Activated CD4-positive, alpha-beta T cell treated with anti-CD3 and anti-CD28 coated beads, Interleukin-2, amount 10 ng/mL, durations not matched to agents 7 days and 5 days (primary cell): ENCODE measurements at regions not wholly inside any gene's neighbourhood (a gene's known extent, or its start where the extent isn't known, plus 50 kb on each side); places are given as distances from the start of the nearest gene placed in this dataset.

Source experiments
- CTCF ChIA-PET: fragments of 350-600 bp; sonication (Branson Sonifier 250); formaldehyde crosslinking; loops from one replicate; lab custom pipeline; 2021; ENCODE audit warnings: antibody characterized with exemption; lab: Charles Lee
- POLR2A ChIA-PET: fragments of 350-600 bp; sonication (Branson Sonifier 250); formaldehyde crosslinking; loops from one replicate; lab custom pipeline; 2021; ENCODE audit warnings: antibody characterized with exemption; lab: Charles Lee
- DNase-seq: peaks from one replicate; pipeline ENCODE4 v3.0.0-alpha.2; 2020
- H3K27ac Mint-ChIP-seq: one replicate; pipeline ENCODE4 v1.8.0; 2021; ENCODE audit warnings: mild to moderate bottlenecking, moderate library complexity, mixed read lengths
- H3K27me3 Mint-ChIP-seq: one replicate; pipeline ENCODE4 v1.8.0; 2021; ENCODE audit warnings: mixed read lengths
- H3K36me3 Mint-ChIP-seq: one replicate; pipeline ENCODE4 v1.8.0; 2021; ENCODE audit warnings: low read depth, mixed read lengths
- H3K4me1 Mint-ChIP-seq: one replicate; pipeline ENCODE4 v1.8.0; 2021; ENCODE audit warnings: mixed read lengths
- H3K4me3 Mint-ChIP-seq: one replicate; pipeline ENCODE4 v1.8.0; 2021; ENCODE audit warnings: mild to moderate bottlenecking, moderate library complexity, mixed read lengths
- H3K9me3 Mint-ChIP-seq: one replicate; pipeline ENCODE4 v1.8.0; 2021; ENCODE audit warnings: mixed read lengths

DNA sequence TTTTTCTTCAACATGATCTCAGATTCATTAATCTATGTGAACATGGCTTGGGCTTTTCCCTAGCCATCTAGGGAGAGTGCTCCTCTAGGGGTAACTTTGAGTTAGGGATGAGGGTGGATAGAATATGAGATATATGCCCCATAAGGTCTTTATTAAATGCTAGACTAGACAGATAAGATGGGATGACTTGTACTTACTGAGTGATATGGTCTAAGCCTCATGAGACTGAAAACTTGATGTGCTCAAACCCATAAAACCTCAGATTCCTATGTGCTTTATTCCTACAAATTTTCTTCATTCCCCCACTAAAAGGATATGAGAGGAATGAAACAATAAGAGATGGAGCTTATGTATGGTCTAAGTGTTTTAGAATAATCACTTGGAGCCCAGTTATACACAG, 386.6 kb downstream of the YTHDC2 start:
- Mint-ChIP-seq H3K27me3 (no peaks in the 10 kb centered on the region), H3K4me1 (no peaks in the 10 kb centered on the region), H3K9me3 (no peaks in the 10 kb centered on the region), H3K4me3 (no peak overlapping the region), H3K27ac (no peak overlapping the region), H3K36me3 (no peaks in the 10 kb centered on the region)
- no peak for DNase-seq
- POLR2A ChIA-PET, result no interaction called here
- CTCF ChIA-PET, result no interaction called here

DNA sequence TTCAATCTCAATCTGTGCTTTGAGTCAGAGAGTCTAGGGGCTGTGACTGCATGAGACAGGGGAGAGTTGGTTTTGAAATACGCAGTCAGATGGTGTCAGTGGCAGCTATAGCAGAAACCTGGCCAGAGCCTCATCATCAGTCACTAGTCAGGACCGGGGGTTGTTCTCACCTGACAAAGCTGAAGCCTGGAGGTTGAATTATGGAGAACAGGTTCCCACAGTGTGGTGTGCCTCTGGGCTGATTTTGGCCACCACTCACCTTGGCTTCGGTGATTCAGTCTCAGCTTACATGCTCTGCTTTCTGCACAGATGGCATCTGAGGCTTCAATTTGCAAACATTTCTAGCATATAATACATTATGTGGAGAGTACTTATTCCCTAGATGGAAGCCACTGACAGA, 387.3 kb downstream of the YTHDC2 start:
- ChIA-PET CTCF (no interaction called here), POLR2A (no interaction called here)
- Mint-ChIP-seq H3K4me1 (no peaks in the 10 kb centered on the region), H3K36me3 (no peaks in the 10 kb centered on the region), H3K4me3 (no peak overlapping the region), H3K27ac (no peak overlapping the region), H3K27me3 (no peaks in the 10 kb centered on the region), H3K9me3 (no peaks in the 10 kb centered on the region)
- no peak for DNase-seq

DNA sequence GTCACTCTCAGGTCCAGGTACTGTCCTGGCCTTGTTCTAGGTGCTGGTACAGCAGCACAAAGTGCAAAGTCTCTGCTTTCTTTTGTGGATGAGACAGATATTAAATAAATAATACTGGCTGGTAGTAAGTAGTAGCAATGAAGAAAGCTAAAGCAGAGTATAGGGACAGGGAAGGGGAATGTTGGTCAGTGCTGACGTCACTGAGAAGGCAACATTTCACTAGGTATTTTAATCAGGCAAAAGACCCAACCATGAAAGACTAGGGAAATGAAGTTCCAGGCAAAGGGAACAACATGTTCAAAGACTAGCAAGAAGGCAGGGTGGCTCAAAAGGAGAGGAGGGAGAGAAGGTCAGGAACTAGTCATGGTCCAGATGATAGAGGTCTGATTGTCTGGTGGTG, 388.2 kb downstream of the YTHDC2 start:
- Mint-ChIP-seq H3K36me3 (no peaks in the 10 kb centered on the region), H3K27me3 (no peaks in the 10 kb centered on the region), H3K9me3 (no peaks in the 10 kb centered on the region), H3K4me3 (no peak overlapping the region), H3K4me1 (no peaks in the 10 kb centered on the region), H3K27ac (no peak overlapping the region)
- ChIA-PET POLR2A (no interaction called here), CTCF (no interaction called here)
- no peak for DNase-seq

DNA sequence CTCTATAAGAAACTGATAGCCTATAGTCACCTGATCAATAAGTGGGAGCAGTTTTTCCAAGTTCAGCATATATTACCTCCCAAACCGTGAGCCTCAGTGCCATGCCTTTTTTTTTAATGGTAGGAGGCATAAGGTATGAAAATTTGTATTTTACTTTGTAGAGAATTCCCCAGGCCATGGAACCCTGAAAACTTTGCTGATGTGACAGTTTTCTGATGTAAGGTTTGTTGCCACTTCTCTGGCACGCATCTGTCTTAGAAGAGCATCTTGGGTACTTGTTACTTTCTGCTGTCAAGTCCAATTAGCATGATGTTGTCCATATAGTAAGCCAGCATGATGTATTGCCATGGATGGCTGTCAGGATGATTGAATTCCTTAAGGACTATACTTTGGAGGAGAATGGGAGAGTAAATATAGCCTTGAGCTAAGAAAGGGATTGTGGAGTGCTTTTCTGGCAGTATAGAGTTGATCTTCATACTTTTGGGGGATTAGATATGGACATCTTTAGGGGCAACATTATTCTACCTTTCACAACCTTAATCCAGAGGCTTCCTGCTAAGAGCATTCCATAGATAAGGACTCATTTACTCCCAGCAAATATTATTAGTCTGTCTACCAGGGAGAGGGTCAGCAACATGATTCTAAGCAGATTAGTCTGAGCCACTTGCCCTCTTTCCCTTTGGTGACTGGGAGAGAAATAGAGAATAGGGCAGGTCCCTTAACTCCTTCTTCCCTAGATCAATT, 389.6 kb downstream of the YTHDC2 start:
- no peak for DNase-seq
- H3K9me3 Mint-ChIP-seq, result no peaks in the 10 kb centered on the region
- ChIA-PET CTCF (no interaction called here), POLR2A (no interaction called here)
- no peaks in the 10 kb centered on the region for H3K36me3 Mint-ChIP-seq
- H3K27ac Mint-ChIP-seq, result no peak overlapping the region
- H3K27me3 Mint-ChIP-seq, result no peaks in the 10 kb centered on the region
- no peaks in the 10 kb centered on the region for H3K4me1 Mint-ChIP-seq
- H3K4me3 Mint-ChIP-seq, result no peak overlapping the region

DNA sequence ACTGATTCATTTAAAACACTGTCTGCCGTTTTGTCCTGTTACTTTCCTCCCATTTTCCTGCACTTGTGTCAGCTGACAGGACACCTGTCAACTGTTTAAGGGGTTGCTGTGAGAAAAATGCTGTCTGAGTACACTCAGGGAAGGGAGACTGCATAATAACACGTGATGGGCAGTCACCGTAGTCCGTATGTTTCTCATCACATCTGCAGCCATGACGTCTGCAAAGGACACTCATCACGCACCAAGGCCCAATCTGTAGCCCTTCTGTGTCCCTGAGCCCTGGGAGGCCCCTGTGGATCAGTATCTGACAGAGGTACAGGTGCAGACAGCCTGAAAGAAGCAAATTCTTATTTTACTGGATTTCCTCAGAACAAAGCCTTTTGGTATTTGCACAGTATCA, 396.3 kb downstream of the YTHDC2 start:
- CTCF ChIA-PET, result no interaction called here
- Mint-ChIP-seq H3K9me3 (no peaks in the 10 kb centered on the region), H3K27me3 (no peaks in the 10 kb centered on the region), H3K36me3 (no peaks in the 10 kb centered on the region), H3K4me1 (no peaks in the 10 kb centered on the region), H3K4me3 (no peak overlapping the region), H3K27ac (no peak overlapping the region)
- POLR2A ChIA-PET, result no interaction called here
- DNase-seq, result no peak

DNA sequence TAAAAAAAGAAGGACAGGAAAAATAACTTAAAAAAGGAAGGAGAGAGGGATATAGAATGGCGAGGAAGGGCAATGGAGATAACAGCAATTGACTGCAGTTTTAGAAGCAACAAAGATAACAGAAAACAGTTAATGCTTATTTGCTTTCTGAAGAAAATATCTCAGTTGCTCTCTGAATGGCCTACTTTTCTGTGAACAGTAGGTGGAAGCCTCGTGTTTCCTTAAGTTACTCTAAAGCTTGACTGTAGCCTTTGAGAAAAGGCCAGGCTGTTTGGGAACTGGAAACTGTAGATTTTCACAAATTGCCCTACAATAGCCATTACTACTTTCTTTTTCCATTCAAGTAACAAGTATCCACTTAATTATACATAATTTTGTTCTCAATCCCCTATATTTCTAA, 404.5 kb downstream of the YTHDC2 start:
- ChIA-PET POLR2A (no interaction called here), CTCF (interaction anchor here (0.6 kb wide), 2 partner anchors 848 to 1863 kb away, joined by 3 to 4 read pairs; no protein-coding TSS in a partner anchor)
- H3K4me1 Mint-ChIP-seq, result no peaks in the 10 kb centered on the region
- DNase-seq, result no peak
- no peaks in the 10 kb centered on the region for H3K36me3 Mint-ChIP-seq
- no peaks in the 10 kb centered on the region for H3K27me3 Mint-ChIP-seq
- H3K9me3 Mint-ChIP-seq, result peaks cover 3% of the 10 kb centered on the region
- H3K4me3 Mint-ChIP-seq, result no peak overlapping the region
- no peak overlapping the region for H3K27ac Mint-ChIP-seq

DNA sequence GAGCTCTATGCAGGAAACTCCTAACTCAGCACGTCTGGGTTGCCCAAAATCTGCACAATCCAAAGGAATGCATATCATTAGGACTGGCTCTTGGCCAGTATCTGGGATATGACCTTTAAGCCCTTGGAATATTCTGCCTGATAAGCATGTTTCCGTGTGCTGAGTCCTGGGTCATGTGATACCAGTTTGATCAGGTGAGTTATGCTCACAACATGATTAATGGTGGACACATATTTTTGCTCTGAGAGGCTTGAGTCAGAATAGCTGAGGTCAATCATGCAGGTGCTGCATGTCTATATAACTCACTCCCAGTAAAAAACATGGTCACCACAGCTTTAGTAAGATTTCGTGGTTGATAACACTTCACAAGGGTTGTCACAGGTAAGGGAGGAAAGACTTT, 408.8 kb downstream of the YTHDC2 start:
- H3K36me3 Mint-ChIP-seq, result no peaks in the 10 kb centered on the region
- H3K4me1 Mint-ChIP-seq, result no peaks in the 10 kb centered on the region
- H3K9me3 Mint-ChIP-seq, result peaks cover 3% of the 10 kb centered on the region
- no peaks in the 10 kb centered on the region for H3K27me3 Mint-ChIP-seq
- H3K27ac Mint-ChIP-seq, result no peak overlapping the region
- CTCF ChIA-PET, result no interaction called here
- no peak overlapping the region for H3K4me3 Mint-ChIP-seq
- DNase-seq, result no peak
- POLR2A ChIA-PET, result no interaction called here

DNA sequence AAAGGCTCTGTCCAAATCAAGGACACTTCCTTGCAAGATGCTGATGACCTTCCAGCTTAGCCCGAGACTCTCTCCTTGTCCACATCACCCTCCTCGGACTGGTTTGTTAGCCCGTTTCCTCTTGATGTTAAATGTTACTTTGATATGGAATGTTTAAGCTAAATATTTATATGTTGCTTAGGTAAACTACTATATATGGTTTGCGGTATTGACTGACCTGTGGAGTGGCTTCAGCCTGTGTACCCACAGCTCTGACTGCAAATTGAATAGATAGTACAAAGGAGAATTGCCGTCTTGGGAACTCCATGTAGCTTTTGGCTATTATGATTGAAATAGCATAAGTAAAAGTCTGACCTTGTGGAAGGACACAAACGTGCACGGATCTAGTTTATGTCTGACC, 422.0 kb downstream of the YTHDC2 start:
- POLR2A ChIA-PET, result no interaction called here
- DNase-seq, result no peak
- Mint-ChIP-seq H3K27me3 (no peaks in the 10 kb centered on the region), H3K4me1 (no peaks in the 10 kb centered on the region), H3K9me3 (peaks cover 2% of the 10 kb centered on the region), H3K4me3 (no peak overlapping the region), H3K36me3 (no peaks in the 10 kb centered on the region), H3K27ac (no peak overlapping the region)
- CTCF ChIA-PET, result no interaction called here

DNA sequence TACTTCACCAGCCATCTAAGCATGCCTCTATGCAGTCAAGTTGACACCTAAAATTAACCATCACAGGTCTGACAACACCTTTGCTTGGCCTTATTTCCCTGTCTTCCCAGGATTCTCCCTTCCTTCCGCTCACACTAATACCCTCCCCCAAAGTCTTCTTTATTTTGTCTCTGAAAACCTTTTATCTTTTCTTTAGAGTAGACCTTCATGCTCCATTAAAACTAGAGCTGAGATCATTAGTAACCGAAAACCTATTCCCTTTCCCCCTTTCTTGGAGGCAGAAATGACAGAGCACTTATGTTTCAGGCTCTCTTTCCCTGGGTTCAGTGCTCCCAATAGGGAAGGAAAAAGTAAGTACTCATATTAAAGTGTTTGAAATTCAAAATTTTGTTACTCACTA, 423.8 kb downstream of the YTHDC2 start:
- Mint-ChIP-seq H3K9me3 (no peaks in the 10 kb centered on the region), H3K27ac (no peak overlapping the region)
- POLR2A ChIA-PET, result no interaction called here

DNA sequence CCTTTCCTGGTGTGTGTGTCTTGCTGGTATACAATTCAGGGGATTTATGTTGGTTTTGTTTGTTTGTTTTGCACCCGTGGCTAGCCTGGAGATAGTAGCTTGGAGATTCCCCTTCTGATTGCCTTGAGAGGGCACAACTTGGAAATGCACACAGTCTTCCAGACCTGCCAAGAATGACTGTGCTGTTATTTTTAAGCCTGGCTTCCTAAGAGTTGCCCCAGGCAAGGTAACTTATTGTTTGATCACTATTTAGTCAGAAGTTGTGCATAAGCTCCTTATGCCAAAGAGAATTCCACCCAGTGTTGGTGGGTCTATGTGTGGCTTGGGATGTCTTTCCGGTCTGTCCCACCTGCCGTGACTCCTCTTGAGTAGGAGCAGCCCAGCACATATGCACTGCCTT, 421.9 kb upstream of the KCNN2 start:
- CTCF ChIA-PET, result no interaction called here

More for the DNA sequence above, 423.8 kb downstream of the YTHDC2 start:
- Mint-ChIP-seq H3K27me3 (no peaks in the 10 kb centered on the region), H3K36me3 (no peaks in the 10 kb centered on the region), H3K4me1 (no peaks in the 10 kb centered on the region), H3K4me3 (no peak overlapping the region)
- CTCF ChIA-PET, result no interaction called here
- no peak for DNase-seq

DNA sequence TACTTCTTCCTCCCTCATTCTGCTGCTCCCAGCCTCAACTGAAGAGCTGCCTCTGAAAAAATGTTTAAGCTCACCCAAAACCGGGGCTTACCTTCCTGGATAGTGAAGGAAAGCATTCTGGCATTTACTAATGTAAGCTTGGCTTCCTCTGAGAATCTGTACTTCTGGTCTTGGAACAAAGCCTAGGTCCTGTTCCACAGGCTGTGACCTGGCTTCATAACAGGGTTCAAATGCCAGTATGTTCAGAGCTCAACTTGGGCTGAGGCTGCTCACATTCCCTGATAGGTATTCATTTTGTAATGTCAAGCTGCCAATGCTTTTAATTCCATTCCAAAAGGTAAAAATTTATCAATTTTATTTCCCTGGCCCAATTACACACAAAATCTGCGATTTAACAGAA, 411.7 kb upstream of the KCNN2 start:
- Mint-ChIP-seq H3K27me3 (no peaks in the 10 kb centered on the region), H3K4me3 (no peak overlapping the region), H3K4me1 (no peaks in the 10 kb centered on the region), H3K27ac (no peak overlapping the region), H3K9me3 (peaks cover 6% of the 10 kb centered on the region), H3K36me3 (no peaks in the 10 kb centered on the region)
- ChIA-PET CTCF (no interaction called here), POLR2A (no interaction called here)
- no peak for DNase-seq

More for the DNA sequence above, 421.9 kb upstream of the KCNN2 start:
- Mint-ChIP-seq H3K4me1 (no peaks in the 10 kb centered on the region), H3K36me3 (no peaks in the 10 kb centered on the region), H3K9me3 (no peaks in the 10 kb centered on the region), H3K4me3 (no peak overlapping the region), H3K27me3 (no peaks in the 10 kb centered on the region), H3K27ac (no peak overlapping the region)
- no peak for DNase-seq
- POLR2A ChIA-PET, result no interaction called here

DNA sequence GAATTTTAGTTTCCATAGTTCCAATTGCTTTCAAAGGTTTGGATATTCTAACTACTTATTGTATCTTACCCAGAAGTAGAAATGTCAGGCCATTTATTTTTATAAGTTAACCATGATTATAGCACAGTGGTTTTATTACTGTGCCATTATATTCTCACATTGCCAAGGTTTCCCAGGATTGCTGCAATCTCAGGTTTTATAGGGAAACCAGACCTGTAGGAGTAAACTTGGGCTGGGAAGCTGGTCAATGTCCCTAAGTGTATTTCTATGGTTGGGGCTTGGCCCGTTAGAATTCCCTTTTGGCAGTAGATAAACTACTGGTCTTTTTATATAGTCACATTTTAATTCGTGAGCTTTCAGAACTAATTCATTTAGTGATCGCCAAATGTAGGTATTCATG, 396.6 kb upstream of the KCNN2 start:
- DNase-seq, result no peak
- Mint-ChIP-seq H3K4me1 (no peaks in the 10 kb centered on the region), H3K4me3 (no peak overlapping the region), H3K27me3 (no peaks in the 10 kb centered on the region), H3K9me3 (no peaks in the 10 kb centered on the region), H3K27ac (no peak overlapping the region), H3K36me3 (no peaks in the 10 kb centered on the region)
- ChIA-PET CTCF (no interaction called here), POLR2A (no interaction called here)

DNA sequence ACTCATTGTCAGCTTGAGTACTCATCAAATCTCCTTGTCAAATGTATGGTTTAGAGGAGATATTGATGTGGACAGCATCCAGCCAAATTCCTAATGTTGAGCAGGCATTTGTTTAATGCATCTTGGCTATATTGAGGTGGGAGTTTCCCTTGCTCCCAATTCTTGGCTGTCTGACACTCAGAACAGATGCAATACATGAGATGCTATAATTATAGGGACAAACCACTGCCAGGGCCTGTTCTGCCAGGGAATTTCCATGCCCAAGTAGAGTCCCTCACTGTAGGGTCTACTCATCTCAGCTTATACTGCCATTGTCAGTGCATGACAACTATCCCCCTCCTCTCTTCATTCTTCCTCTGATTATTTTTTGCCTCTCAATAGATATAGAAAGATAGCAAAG, 392.0 kb upstream of the KCNN2 start:
- ChIA-PET POLR2A (no interaction called here), CTCF (no interaction called here)
- Mint-ChIP-seq H3K4me1 (no peaks in the 10 kb centered on the region), H3K4me3 (no peak overlapping the region), H3K27me3 (no peaks in the 10 kb centered on the region), H3K9me3 (no peaks in the 10 kb centered on the region), H3K27ac (no peak overlapping the region), H3K36me3 (no peaks in the 10 kb centered on the region)
- DNase-seq, result no peak

DNA sequence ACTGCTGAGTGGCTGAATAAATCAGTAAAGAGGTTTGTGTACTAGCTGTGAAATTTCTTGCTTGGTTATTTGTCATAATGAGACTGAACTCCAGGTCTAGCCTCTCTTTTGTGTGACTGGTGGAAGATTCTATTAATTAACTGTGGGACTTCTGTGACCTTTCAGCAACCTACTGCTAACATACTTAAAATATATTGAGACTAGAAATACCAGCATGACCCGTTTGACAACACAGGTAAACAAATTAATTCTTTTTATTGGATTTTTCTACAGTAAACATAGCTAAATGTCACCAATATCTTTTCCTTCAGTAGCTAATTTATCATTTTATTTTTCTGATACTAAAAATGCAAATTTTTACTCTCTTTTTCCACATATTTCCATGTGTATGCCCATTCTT, 390.4 kb upstream of the KCNN2 start:
- no peak for DNase-seq
- CTCF ChIA-PET, result no interaction called here
- H3K27me3 Mint-ChIP-seq, result no peaks in the 10 kb centered on the region
- no peaks in the 10 kb centered on the region for H3K9me3 Mint-ChIP-seq
- no peaks in the 10 kb centered on the region for H3K4me1 Mint-ChIP-seq
- H3K27ac Mint-ChIP-seq, result no peak overlapping the region
- H3K4me3 Mint-ChIP-seq, result no peak overlapping the region
- POLR2A ChIA-PET, result no interaction called here
- H3K36me3 Mint-ChIP-seq, result no peaks in the 10 kb centered on the region
